ENCODE measurements at regions not wholly inside any gene's neighbourhood (a gene's known extent, or its start where the extent isn't known, plus 50 kb on each side); places are given as distances from the start of the nearest gene placed in this dataset.
"Not testable (repeated sequence)": the region's sequence is repeated elsewhere in the genome, so short reads cannot be mapped to it uniquely, and the experiment has no call there.

DNA sequence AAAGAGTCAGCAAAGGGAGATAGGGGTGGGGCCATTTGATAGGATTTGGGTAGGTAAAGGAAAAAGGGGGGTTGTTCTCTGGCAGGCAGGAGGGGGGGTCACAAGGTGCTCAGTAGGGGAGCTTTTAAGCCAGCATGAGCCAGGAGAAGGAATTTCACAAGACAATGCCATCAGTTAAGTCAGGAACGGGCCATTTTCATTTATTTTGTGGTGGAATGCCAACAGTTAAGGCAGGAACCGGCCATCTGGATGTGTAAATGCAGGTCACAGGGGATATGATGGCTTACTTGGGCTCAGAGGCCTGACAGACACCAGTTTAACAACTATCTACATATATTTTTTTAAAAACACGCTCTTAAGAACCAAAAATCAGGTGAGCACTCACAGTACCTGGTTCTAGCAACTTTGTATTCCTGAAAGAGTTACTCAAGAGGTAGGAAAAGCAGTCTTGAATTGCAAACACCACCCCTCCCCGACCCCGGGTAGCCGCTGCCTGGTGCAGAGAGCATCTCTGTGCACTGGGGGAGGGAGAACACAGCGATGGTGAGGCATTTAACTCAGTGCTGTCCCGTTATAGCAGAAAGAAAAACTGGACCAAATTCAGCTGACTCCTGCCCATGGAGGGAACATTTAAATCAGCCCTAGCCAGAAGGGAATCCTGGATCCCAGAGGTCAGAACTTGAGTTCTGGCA lies 414.5 kb upstream of the KLHL29 start:
- DNase-seq (ENCODE audit: low spot score), result no peak

DNA sequence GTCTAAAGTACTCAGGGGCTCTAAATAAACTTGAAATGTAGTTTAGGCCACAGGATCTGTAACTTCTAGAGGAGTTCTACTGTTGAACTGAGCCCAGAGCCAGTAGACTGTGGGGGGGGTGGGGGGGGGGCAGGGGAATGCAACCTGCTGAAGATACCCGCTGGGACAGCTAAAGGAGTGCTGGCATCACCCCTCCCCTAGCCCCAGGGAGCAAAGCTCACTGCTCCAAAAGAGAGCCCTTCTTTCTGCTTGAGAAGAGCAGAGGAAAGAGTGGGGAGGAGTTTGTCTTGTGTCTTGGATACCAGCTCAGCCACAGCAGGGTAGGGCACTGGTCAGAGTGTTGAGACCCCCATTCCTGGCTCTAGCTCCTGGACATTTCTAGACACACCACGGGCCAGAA lies 414.0 kb upstream of the KLHL29 start:
- no peak for DNase-seq (ENCODE audit: low spot score)

- no peak for DNase-seq (ENCODE audit: low spot score)
Measured at GRCh38 chr2:22981785-22982184, 403.2 kb upstream of the KLHL29 start.

GRCh38 chr2:22984152-22984551 lies 400.8 kb upstream of the KLHL29 start:
- DNase-seq (ENCODE audit: low spot score), result not testable (repeated sequence)

DNA sequence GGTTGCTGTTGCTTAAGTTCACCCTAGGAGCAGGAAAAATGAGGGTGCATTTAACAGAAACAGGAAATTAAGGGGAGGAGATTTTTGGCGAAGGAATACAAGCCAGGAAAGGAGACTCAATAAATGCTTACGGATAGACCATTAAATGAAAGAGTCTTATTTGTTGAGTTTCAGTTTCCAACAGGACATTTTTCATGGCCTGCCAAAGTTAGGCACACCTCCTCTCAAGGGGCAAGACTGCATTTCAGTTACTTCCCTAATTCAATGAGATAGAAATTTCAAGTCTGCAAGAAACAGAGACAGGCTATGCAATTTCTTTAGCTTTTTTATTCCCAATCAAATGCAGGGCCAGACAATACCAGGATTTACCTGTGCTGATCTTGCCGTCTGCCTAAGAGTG lies 394.7 kb upstream of the KLHL29 start:
- DNase-seq (ENCODE audit: low spot score), result no peak

DNA sequence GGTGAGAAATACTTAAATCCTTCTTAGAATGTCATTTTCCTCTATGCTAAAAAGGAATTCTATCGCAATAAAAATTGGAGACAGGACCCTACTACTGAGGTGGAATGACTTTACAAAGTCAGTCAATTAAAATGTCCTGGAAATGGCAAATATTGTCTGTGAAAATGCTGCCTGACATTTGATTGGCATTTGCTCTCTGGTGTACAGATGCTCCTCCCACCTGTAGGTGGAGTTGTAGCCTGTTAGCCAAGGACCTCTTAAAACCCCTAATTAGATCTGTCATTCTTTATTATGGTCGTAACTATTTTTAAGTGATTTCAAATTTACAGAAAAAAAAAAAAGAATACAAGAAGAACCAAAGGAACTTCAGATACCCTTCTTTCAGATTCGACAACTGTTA lies 393.1 kb upstream of the KLHL29 start:
- DNase-seq (ENCODE audit: low spot score), result no peak

DNA sequence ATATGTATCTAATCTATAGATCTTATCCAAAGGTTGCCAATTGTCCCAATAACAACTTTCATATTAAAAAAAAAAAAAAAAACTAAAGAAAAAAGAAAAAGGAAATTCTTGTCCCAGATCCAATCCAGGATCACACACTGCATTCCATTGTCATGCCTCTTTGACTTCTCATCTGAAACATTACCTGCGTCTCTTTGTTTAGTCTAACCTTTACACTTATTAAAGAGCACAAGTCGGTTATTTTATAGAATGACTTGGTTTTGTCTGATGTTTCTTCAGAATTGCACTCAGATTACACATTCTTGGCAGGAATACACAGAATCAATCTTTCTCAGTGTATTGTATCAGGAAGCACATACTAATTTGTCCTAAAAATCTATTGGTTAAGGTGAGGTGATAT lies 392.5 kb upstream of the KLHL29 start:
- DNase-seq (ENCODE audit: low spot score), result no peak

- no peak for DNase-seq (ENCODE audit: low spot score)
Measured at GRCh38 chr2:22993250-22993649, 391.7 kb upstream of the KLHL29 start.

DNA sequence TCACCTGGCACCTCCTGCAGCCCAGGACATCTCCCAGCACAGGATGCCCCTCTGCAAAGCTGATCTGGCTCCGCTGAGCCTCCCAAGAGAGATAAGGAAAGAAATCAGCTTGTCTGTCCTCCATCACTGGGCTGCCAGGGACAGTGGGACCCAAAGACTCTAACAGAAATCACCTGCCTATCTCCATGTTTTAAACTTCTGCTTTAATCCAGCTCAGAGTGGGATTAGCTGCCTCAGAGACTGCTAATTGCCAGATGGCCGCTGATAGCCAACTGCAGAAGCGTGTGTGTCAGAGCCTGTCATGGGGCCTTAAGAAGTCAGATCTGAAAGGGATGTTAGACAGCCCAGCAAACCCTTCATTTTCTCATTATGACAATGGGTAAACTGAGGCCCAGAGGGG lies 389.4 kb upstream of the KLHL29 start:
- DNase-seq (ENCODE audit: low spot score), result no peak

DNA sequence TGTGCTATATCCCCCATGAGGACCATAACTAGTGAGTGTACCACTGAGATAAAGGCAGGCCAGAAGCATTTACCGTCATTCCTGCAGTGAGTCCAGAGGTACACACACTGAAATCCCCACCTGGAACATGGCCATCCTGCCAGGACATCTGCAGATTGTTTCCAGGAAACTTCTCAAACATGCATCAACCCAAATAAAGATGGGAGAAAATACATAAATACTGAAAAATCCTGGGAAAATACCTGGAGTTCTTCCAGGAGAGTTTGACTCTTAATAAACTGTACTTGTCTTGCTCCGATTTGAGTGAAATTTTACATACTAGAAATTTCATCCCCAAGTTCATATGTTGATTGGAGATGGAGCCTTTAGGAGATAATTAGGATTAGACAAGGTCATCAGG lies 388.1 kb upstream of the KLHL29 start:
- DNase-seq (ENCODE audit: low spot score), result no peak

- no peak for DNase-seq (ENCODE audit: low spot score)
Measured at GRCh38 chr2:22998359-22998758, 386.6 kb upstream of the KLHL29 start.

DNA sequence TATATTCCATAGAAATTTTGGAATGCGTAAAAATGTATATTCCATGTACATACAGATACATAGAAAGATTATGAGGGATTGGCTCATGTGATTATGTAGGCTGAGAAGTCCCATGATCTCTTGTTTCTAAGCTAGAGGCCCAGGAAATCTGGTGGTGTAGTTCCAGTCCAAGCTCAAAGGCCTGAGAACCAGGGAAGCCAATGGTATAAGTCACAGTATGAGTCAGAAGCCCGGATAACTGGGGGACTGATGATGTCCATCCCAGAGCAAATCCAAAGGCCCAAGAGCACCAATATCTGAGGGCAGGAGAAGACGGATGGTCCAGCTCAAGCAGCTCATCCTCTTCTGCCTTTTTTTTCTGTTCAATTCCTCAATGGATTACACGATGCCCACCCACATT lies 385.0 kb upstream of the KLHL29 start:
- no peak for DNase-seq (ENCODE audit: low spot score)

DNA sequence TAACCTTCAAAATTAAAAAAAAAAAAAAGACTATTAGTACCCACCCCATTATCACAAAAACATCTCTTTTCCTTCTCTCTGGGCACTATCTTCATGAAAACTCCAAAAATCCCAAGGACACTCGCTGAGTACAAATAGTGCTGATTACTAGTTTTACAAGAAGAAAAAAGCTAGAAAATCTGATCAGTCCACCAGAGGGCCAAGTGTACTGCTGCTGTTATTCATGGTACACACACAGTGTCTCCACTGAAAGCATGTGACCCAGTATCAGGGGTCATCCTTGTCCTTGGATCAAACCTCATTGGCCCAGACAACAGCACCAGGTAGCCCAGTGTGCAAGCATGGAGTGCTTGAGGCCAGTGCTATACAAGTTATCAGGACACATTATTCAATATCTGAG lies 382.7 kb upstream of the KLHL29 start:
- DNase-seq (ENCODE audit: low spot score), result no peak

- no peak for DNase-seq (ENCODE audit: low spot score)
Measured at GRCh38 chr2:23005469-23005868, 379.5 kb upstream of the KLHL29 start.

DNA sequence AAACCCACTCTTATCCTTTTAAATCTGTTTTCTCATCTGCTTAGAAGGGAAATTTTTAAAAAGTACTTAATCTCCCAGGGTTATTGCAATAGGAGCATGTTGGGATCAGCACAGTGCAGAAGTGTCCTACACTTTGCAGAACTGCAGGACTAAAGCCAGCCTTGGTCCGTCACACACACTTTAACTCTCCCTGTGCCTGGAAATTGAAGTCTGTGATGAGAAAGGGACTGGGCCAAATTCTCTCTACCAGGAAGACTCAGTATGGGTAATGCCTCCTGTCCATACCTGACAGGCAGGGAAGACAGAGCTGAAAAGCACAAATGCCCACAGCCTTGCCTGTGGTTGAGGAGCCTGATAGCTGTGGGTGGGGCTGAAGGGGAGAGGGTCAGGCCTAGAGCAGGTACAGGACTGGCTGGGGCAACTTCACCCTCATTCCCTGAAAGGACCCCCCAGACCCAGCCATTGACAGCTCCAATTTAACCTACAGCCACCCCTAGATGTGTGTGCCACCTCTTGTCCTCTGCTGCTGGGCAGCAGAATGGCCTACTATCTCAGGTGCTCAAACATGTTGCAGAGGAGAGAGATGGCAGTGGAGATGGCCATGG lies 377.2 kb upstream of the KLHL29 start:
- DNase-seq (ENCODE audit: low spot score), result no peak

DNA sequence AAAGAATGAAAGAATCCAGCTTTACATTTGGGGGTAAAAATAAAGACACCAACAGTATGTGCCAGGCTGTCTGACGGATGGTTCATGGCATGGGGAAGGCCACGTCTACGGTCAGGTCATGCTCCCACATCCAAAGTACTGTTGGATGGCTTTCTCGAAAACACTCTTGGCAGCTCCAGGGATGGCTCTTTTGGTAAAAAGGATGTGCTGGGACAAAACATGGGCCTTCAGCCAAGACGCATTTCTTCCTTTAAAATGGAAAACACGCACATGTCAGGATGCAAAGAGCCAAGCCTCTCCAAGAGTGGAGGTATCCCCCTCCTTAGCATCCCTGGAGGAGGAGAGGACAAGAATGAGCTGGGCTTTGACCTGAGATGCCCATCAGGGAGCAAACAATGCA lies 376.5 kb upstream of the KLHL29 start:
- DNase-seq (ENCODE audit: low spot score), result no peak

GRCh38 chr2:23008951-23009350 lies 376.0 kb upstream of the KLHL29 start:
- no peak for DNase-seq (ENCODE audit: low spot score)

GRCh38 chr2:23009545-23010149 lies 375.3 kb upstream of the KLHL29 start:
- peak; percentile 73 for DNase-seq (ENCODE audit: low spot score)

DNA sequence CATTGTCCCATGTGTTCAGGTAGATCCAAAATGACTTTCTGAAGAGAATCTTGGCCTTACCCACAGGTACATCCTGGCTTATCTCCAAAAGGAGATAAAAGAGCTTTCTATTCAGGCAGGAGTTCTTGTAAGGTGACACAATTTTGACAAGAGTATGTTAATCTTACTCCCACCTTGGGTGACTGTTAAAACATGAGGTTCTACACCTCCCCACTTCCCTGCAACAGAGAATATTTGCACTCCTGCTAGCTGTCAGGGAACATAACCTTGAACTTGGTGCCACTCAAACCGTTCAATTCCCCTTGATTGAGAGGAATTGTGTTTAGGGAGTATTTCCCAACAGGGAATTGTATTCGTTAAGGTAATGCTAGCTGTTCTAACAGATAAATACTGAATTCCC lies 372.5 kb upstream of the KLHL29 start:
- DNase-seq (ENCODE audit: low spot score), result no peak

- no peak for DNase-seq (ENCODE audit: low spot score)
Measured at GRCh38 chr2:23015651-23016200, 369.3 kb upstream of the KLHL29 start.

- no peak for DNase-seq (ENCODE audit: low spot score)
Measured at GRCh38 chr2:23019476-23019875, 365.5 kb upstream of the KLHL29 start.

DNA sequence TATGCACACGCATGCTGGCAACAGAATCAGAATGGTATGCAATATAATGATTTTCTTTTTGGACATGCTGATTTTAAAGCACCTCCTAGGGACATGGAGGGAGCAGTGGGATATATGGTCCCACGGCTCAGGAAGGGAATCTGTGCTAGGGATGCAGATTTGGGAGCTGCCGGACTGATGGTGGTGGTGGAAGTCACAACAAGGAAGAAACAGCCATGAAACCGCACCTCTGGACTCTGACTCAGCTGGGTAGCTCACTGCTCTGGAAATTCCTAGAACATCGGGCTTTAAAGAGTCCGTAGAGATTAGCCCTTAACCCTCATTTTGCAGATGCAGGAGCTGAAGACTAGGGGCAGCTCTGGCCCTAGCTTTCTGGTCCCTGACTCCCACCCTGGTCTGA lies 364.3 kb upstream of the KLHL29 start:
- no peak for DNase-seq (ENCODE audit: low spot score)

GRCh38 chr2:23021311-23022120 lies 363.5 kb upstream of the KLHL29 start:
- no peak for DNase-seq (ENCODE audit: low spot score)
